HEK293T (cell line): ENCODE measurements at regions not wholly inside any gene's neighbourhood (a gene's known extent, or its start where the extent isn't known, plus 50 kb on each side); places are given as distances from the start of the nearest gene placed in this dataset.

Experiments used
- CTCF ChIA-PET: fragments of 350-600 bp; formaldehyde crosslinking; extraction: SDS; loops from one replicate; lab custom pipeline; 2021; ENCODE audit warnings: antibody characterized with exemption, inconsistent platforms; lab: Yijun Ruan, JAX
- POLR2A ChIA-PET: fragments of 350-600 bp; formaldehyde crosslinking; extraction: SDS; loops from one replicate; lab custom pipeline; 2020; ENCODE audit warnings: antibody characterized with exemption, inconsistent platforms; lab: Yijun Ruan, JAX
- DNase-seq: peaks from one replicate; pipeline ENCODE4 v3.0.0; 2012; ENCODE audit warnings: mixed read lengths; ENCODE audit errors: extremely low spot score
- ARNT ChIP-seq: fragments of 450-650 bp; IDR thresholded peaks from 2 replicates; pipeline ENCODE4 v1.6.1; 2017; ENCODE audit warnings: mild to moderate bottlenecking
- BHLHE40 ChIP-seq: fragments of 450-650 bp; IDR thresholded peaks from 2 replicates; pipeline ENCODE4 v1.6.1; 2016; ENCODE audit warnings: mild to moderate bottlenecking, moderate library complexity, borderline replicate concordance
- CTBP1 ChIP-seq: fragments of 450-650 bp; IDR thresholded peaks from 2 replicates; pipeline ENCODE4 v1.6.1; 2016; ENCODE audit warnings: borderline replicate concordance
- ELF4 ChIP-seq: fragments of 450-650 bp; IDR thresholded peaks from 2 replicates; pipeline ENCODE4 v1.6.1; 2017; ENCODE audit warnings: antibody characterized with exemption
- FOXA1 ChIP-seq: fragments of 450-650 bp; IDR thresholded peaks from 2 replicates; pipeline ENCODE4 v1.6.1; 2016; ENCODE audit warnings: mild to moderate bottlenecking
- FOXK2 ChIP-seq: fragments of 450-650 bp; IDR thresholded peaks from 2 replicates; pipeline ENCODE4 v1.6.1; 2016; ENCODE audit warnings: mild to moderate bottlenecking
- FOXM1 ChIP-seq: fragments of 450-650 bp; IDR thresholded peaks from 2 replicates; pipeline ENCODE4 v1.6.1; 2017; ENCODE audit warnings: mild to moderate bottlenecking, borderline replicate concordance
- HDGF ChIP-seq: fragments of 450-650 bp; IDR thresholded peaks from 2 replicates; pipeline ENCODE4 v1.6.1; 2017; ENCODE audit warnings: antibody characterized with exemption, borderline replicate concordance
- L3MBTL2 ChIP-seq: fragments of 450-650 bp; conservative IDR thresholded peaks from 2 replicates; pipeline ENCODE4 v1.6.1; 2016; ENCODE audit warnings: mild to moderate bottlenecking
- LEF1 ChIP-seq: fragments of 450-650 bp; IDR thresholded peaks from 2 replicates; pipeline ENCODE4 v1.6.1; 2017; ENCODE audit warnings: mild to moderate bottlenecking, borderline replicate concordance
- NFRKB ChIP-seq: fragments of 450-650 bp; IDR thresholded peaks from 2 replicates; pipeline ENCODE4 v1.6.1; 2016; ENCODE audit warnings: mild to moderate bottlenecking, moderate library complexity
- PKNOX1 ChIP-seq: fragments of 450-650 bp; IDR thresholded peaks from 2 replicates; pipeline ENCODE4 v1.6.1; 2016
- SP1 ChIP-seq: fragments of 450-650 bp; IDR thresholded peaks from 2 replicates; pipeline ENCODE4 v1.6.1; 2017
- SUZ12 ChIP-seq: fragments of 450-650 bp; IDR thresholded peaks from 2 replicates; pipeline ENCODE4 v1.6.1; 2016; ENCODE audit warnings: mild to moderate bottlenecking
- TARDBP ChIP-seq: fragments of 450-650 bp; IDR thresholded peaks from 2 replicates; pipeline ENCODE4 v1.6.1; 2016
- ZNF384 ChIP-seq: fragments of 450-650 bp; IDR thresholded peaks from 2 replicates; pipeline ENCODE4 v1.6.1; 2016

GRCh38 chr4:171035909-171036308 lies 777.3 kb upstream of the GALNTL6 start:
- no peak for DNase-seq
- ChIA-PET CTCF (no interaction called here), POLR2A (no interaction called here)
- no peak for TF ChIP-seq FOXM1
- no peak for TF ChIP-seq CTBP1
- TF ChIP-seq SUZ12: no peak
- no peak for TF ChIP-seq LEF1
- no peak for TF ChIP-seq ZNF384
- TF ChIP-seq SP1: no peak
- no peak for TF ChIP-seq ELF4
- no peak for TF ChIP-seq HDGF
- no peak for TF ChIP-seq FOXA1
- TF ChIP-seq ARNT: no peak
- TF ChIP-seq L3MBTL2: no peak
- TF ChIP-seq NFRKB: no peak
- no peak for TF ChIP-seq BHLHE40
- TF ChIP-seq TARDBP: no peak
- no peak for TF ChIP-seq PKNOX1
- no peak for TF ChIP-seq FOXK2

GRCh38 chr4:171031338-171031737 lies 781.9 kb upstream of the GALNTL6 start:
- ChIA-PET POLR2A (no interaction called here), CTCF (no interaction called here)
- DNase-seq: no peak
- TF ChIP-seq NFRKB (no peak), L3MBTL2 (no peak), FOXK2 (no peak), CTBP1 (no peak), HDGF (no peak), SP1 (no peak), ARNT (no peak), SUZ12 (no peak), FOXA1 (no peak), ELF4 (no peak), TARDBP (no peak), BHLHE40 (no peak), PKNOX1 (no peak), FOXM1 (no peak), LEF1 (no peak), ZNF384 (no peak)

- DNase-seq: no peak
- POLR2A ChIA-PET: no interaction called here
- TF ChIP-seq CTBP1 (no peak), PKNOX1 (peak; percentile 47; the same call in 1 of the 2 replicates), ELF4 (no peak), ZNF384 (no peak)
- CTCF ChIA-PET: no interaction called here
These were observed 787.4 kb upstream of the GALNTL6 start for GRCh38 chr4:171025776-171026175.

- TF ChIP-seq ELF4 (no peak), BHLHE40 (no peak), ZNF384 (no peak), ARNT (no peak), FOXM1 (no peak), NFRKB (no peak), FOXA1 (no peak), LEF1 (no peak), FOXK2 (no peak), TARDBP (no peak)
- ChIA-PET POLR2A (no interaction called here), CTCF (no interaction called here)
- no peak for DNase-seq
These were observed 787.9 kb upstream of the GALNTL6 start for GRCh38 chr4:171025343-171025742.

- no peak for DNase-seq
These were observed 788.4 kb upstream of the GALNTL6 start for GRCh38 chr4:171024720-171025303.

GRCh38 chr4:171022824-171023230 lies 790.4 kb upstream of the GALNTL6 start:
- DNase-seq: no peak
- ChIA-PET CTCF (interaction anchor here (0.7 kb wide), 1 partner anchor 315 kb away, joined by 4 read pairs; no protein-coding TSS in a partner anchor), POLR2A (no interaction called here)
- TF ChIP-seq FOXA1 (no peak), ARNT (no peak), BHLHE40 (no peak), HDGF (no peak), TARDBP (no peak), PKNOX1 (no peak), CTBP1 (no peak), ELF4 (no peak), FOXK2 (no peak), SP1 (no peak), LEF1 (no peak)

More at GRCh38 chr4:171024720-171025303, 788.4 kb upstream of the GALNTL6 start:
- POLR2A ChIA-PET: no interaction called here
- TF ChIP-seq LEF1 (no peak), ARNT (no peak), ELF4 (no peak), CTBP1 (no peak), NFRKB (no peak), SP1 (no peak)
- CTCF ChIA-PET: no interaction called here
